Nephron progenitor cell (in vitro differentiated cells): ENCODE measurements at regions not wholly inside any gene's neighbourhood (a gene's known extent, or its start where the extent isn't known, plus 50 kb on each side); places are given as distances from the start of the nearest gene placed in this dataset.
"Not testable (repeated sequence)": the region's sequence is repeated elsewhere in the genome, so short reads cannot be mapped to it uniquely, and the experiment has no call there.

Experiments used
- DNase-seq: peaks from one replicate; pipeline ENCODE4 v3.0.0; 2021
- H3K27ac Mint-ChIP-seq: 2 replicates; pipeline ENCODE4 v1.8.0; 2021; ENCODE audit warnings: mild to moderate bottlenecking, moderate library complexity, mixed read lengths
- H3K27me3 Mint-ChIP-seq: 2 replicates; pipeline ENCODE4 v1.8.0; 2021; ENCODE audit warnings: mild to moderate bottlenecking, low read depth, mixed read lengths; ENCODE audit not compliant: poor library complexity
- H3K36me3 Mint-ChIP-seq: 2 replicates; pipeline ENCODE4 v1.8.0; 2021; ENCODE audit warnings: low read depth, mixed read lengths
- H3K4me1 Mint-ChIP-seq: 2 replicates; pipeline ENCODE4 v1.8.0; 2021; ENCODE audit warnings: mixed read lengths
- H3K4me3 Mint-ChIP-seq: 2 replicates; pipeline ENCODE4 v1.8.0; 2021; ENCODE audit warnings: mild to moderate bottlenecking, moderate library complexity, mixed read lengths
- H3K9me3 Mint-ChIP-seq: 2 replicates; pipeline ENCODE4 v1.8.0; 2021; ENCODE audit warnings: mild to moderate bottlenecking, moderate library complexity, mixed read lengths
- CTCF ChIP-seq: fragments of 200-600 bp; sonication (generic); IDR thresholded peaks from 2 replicates; pipeline ENCODE4 v1.5.0; 2021; ENCODE audit warnings: antibody characterized with exemption

GRCh38 chr3:193132964-193133363 is 108.1 kb upstream of the PLAAT1 start:
- Mint-ChIP-seq H3K27me3 (peaks cover 16% of the 10 kb centered on the region), H3K36me3 (no peaks in the 10 kb centered on the region), H3K9me3 (no peaks in the 10 kb centered on the region), H3K4me3 (no peak overlapping the region), H3K27ac (no peak overlapping the region), H3K4me1 (peaks cover 13% of the 10 kb centered on the region)
- no peak for TF ChIP-seq CTCF
- DNase-seq: no peak

GRCh38 chr3:193134856-193135255 is 106.2 kb upstream of the PLAAT1 start:
- Mint-ChIP-seq H3K27me3 (peaks cover 6% of the 10 kb centered on the region), H3K36me3 (no peaks in the 10 kb centered on the region), H3K4me1 (peaks cover 13% of the 10 kb centered on the region), H3K27ac (no peak overlapping the region), H3K9me3 (no peaks in the 10 kb centered on the region), H3K4me3 (no peak overlapping the region)
- no peak for TF ChIP-seq CTCF
- DNase-seq: no peak

DNA sequence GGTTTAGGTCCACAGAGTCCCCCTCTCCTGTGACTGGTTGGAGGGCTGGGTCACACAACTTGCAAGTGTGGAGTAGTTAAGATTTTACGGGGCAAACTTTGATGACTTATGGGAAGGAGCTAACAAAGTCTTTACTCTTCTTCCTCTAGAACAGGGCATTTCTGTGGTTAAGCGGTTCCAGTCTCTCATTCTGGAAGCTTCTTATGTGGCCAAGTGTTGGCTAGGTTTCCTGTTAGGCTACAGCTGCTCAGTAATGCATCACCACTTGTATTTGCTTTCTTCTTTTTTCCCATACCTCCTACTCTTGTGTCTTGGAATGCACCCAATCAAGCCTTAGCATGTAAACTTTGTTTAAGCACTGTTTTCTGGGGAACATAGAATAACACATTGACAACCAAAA is 100.6 kb upstream of the PLAAT1 start:
- Mint-ChIP-seq H3K4me1 (no peaks in the 10 kb centered on the region), H3K36me3 (no peaks in the 10 kb centered on the region), H3K4me3 (no peak overlapping the region), H3K27me3 (peaks cover 11% of the 10 kb centered on the region), H3K27ac (no peak overlapping the region), H3K9me3 (no peaks in the 10 kb centered on the region)
- no peak for DNase-seq
- TF ChIP-seq CTCF: no peak

DNA sequence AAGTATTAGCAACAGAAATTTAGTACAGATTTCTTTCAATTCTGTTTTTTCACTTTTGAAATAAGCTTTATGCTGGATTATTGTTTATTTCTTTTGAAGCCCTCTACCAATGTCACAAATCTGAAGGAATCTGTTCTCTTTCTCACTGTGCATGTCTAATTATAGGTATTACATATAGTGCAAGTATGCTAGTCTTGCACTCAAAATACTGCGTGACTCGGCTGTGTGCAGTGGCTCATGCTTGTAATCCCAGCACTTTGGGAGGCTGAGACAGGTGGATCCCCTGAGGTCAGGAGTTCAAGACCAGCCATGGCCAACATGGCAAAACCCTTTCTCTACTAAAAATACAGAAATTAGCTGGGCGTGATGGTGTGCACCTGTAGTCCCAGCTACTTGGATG is 95.8 kb upstream of the PLAAT1 start:
- DNase-seq: no peak
- TF ChIP-seq CTCF: no peak
- no peaks in the 10 kb centered on the region for H3K4me1 Mint-ChIP-seq
- no peak overlapping the region for H3K27ac Mint-ChIP-seq
- no peaks in the 10 kb centered on the region for H3K36me3 Mint-ChIP-seq
- H3K27me3 Mint-ChIP-seq: peaks cover 16% of the 10 kb centered on the region
- H3K4me3 Mint-ChIP-seq: no peak overlapping the region
- H3K9me3 Mint-ChIP-seq: no peaks in the 10 kb centered on the region

GRCh38 chr3:193148688-193149473 is 92.1 kb upstream of the PLAAT1 start:
- no peak for TF ChIP-seq CTCF
- DNase-seq: no peak
- H3K27me3 Mint-ChIP-seq: peaks cover 9% of the 10 kb centered on the region
- no peaks in the 10 kb centered on the region for H3K4me1 Mint-ChIP-seq
- no peaks in the 10 kb centered on the region for H3K9me3 Mint-ChIP-seq
- no peaks in the 10 kb centered on the region for H3K36me3 Mint-ChIP-seq
- no peak overlapping the region for H3K4me3 Mint-ChIP-seq
- H3K27ac Mint-ChIP-seq: no peak overlapping the region

- no peaks in the 10 kb centered on the region for H3K36me3 Mint-ChIP-seq
- no peaks in the 10 kb centered on the region for H3K9me3 Mint-ChIP-seq
- H3K27me3 Mint-ChIP-seq: peaks cover 9% of the 10 kb centered on the region
- no peak overlapping the region for H3K4me3 Mint-ChIP-seq
- DNase-seq: no peak
- no peaks in the 10 kb centered on the region for H3K4me1 Mint-ChIP-seq
- H3K27ac Mint-ChIP-seq: no peak overlapping the region
- no peak for TF ChIP-seq CTCF
Observed at GRCh38 chr3:193149998-193150397, 91.0 kb upstream of the PLAAT1 start.

DNA sequence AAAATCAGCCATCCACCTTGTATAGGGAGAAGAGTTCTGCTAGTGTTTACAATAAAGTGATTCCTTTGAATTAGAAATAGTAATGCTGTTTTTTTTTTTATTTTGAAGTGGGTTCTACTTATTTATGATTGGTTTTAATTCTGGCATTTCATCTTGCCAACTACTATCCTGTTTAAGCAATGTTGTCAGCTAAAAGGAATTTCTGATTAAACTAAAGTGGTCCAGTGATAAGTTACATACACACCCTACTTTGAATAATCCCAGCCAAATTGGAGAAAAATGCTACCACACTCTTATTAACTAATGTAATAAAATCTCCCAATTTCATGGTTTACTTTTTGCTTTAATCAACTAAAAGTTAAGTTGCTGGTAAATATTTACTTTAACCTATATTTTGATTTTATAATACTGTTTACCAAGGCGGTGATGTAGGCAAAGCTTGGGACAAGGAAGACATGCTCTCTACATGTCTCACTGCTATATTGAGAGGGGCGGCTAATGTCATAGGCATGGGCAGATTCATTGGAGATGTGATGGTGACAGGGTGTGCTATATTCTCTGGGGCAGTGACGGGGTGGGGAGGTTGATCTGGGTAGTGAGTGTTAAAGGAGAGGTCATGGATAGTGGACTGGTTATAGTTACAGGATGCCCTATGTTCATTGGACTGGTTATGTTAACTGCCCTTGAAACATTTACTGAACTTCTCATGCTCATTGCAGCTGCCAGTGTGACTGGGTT is 85.8 kb upstream of the PLAAT1 start:
- not testable (repeated sequence) for H3K36me3 Mint-ChIP-seq, DNase-seq, H3K4me1 Mint-ChIP-seq, H3K27me3 Mint-ChIP-seq, H3K27ac Mint-ChIP-seq, H3K9me3 Mint-ChIP-seq, H3K4me3 Mint-ChIP-seq
